ENCODE measurements at regions not wholly inside any gene's neighbourhood (a gene's known extent, or its start where the extent isn't known, plus 50 kb on each side); places are given as distances from the start of the nearest gene placed in this dataset.

DNA sequence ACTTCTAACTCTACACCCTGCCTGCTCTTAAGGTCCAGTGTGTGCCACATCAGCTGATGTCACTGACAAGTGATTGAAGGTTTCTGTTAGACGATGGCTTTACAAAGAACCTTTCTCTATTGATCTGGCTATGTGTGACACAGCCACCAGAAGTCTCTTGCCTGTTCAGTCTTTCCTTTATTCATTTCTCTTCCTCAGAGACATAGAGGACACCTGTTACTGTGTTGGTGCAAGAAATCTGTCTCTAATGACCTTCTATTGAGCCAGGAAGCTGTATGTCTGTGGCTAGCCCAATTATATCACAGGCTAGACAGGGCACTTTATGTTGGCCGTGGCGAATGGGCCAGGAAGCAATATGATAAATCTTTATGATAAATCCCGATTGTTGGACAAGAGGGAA lies 173.3 kb upstream of the GAP43 start:
- TF ChIP-seq, protein P1, sequence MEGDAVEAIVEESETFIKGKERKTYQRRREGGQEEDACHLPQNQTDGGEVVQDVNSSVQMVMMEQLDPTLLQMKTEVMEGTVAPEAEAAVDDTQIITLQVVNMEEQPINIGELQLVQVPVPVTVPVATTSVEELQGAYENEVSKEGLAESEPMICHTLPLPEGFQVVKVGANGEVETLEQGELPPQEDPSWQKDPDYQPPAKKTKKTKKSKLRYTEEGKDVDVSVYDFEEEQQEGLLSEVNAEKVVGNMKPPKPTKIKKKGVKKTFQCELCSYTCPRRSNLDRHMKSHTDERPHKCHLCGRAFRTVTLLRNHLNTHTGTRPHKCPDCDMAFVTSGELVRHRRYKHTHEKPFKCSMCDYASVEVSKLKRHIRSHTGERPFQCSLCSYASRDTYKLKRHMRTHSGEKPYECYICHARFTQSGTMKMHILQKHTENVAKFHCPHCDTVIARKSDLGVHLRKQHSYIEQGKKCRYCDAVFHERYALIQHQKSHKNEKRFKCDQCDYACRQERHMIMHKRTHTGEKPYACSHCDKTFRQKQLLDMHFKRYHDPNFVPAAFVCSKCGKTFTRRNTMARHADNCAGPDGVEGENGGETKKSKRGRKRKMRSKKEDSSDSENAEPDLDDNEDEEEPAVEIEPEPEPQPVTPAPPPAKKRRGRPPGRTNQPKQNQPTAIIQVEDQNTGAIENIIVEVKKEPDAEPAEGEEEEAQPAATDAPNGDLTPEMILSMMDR (IDR thresholded peaks at IDR 0.05; ENCODE audit: insufficient read depth, low read length, poor library complexity, severe bottlenecking) = no peak
- no peak for TF ChIP-seq EZH2phosphoT487 (conservative IDR thresholded peaks at IDR 0.05; ENCODE audit: low read length)

Measured in SU-DHL-6 (cell line).